Prostate gland (tissue), 2 donors: ENCODE measurements at regions not wholly inside any gene's neighbourhood (a gene's known extent, or its start where the extent isn't known, plus 50 kb on each side); places are given as distances from the start of the nearest gene placed in this dataset.

Experiments
- DNase-seq: peaks from one replicate; pipeline ENCODE4 v3.0.0-alpha.2; 2019; ENCODE audit warnings: low spot score
- H3K27ac ChIP-seq, 2 donors: fragments of 200-600 bp; sonication (generic); 2 replicates each; pipeline ENCODE4 v1.5.1; 2017 to 2019
- H3K27me3 ChIP-seq: fragments of 200-600 bp; sonication (generic); replicated peaks from 2 replicates; pipeline ENCODE4 v1.5.1; 2019; ENCODE audit not compliant: insufficient read depth
- H3K36me3 ChIP-seq, 2 donors: fragments of 200-600 bp; sonication (generic); 1 replicate in 1 of 2; 2 replicates in 1 of 2; pipeline versions ENCODE4 v1.5.1 to v1.8.1; 2017 to 2019
- H3K4me1 ChIP-seq: fragments of 200-600 bp; sonication (generic); replicated peaks from 2 replicates; pipeline ENCODE4 v1.5.1; 2019
- H3K4me3 ChIP-seq, 2 donors: fragments of 200-600 bp; sonication (generic); 2 replicates each; pipeline ENCODE4 v1.5.1; 2017 to 2019
- H3K9me3 ChIP-seq: fragments of 200-600 bp; sonication (generic); 2 replicates; pipeline ENCODE4 v1.5.1; 2017
- CTCF ChIP-seq, 4 experiments: fragments of 200-600 bp in 2 of 4; fragments of 450-650 bp in 2 of 4; sonication (generic) in 2 of 4; IDR thresholded peaks; 1 replicate in 3 of 4; 2 replicates in 1 of 4; pipeline ENCODE4 v1.5.1; 2016 to 2019; ENCODE audit warnings: antibody characterized with exemption in 4 of 4, mild to moderate bottlenecking in 2 of 4, moderate library complexity in 2 of 4
- POLR2A ChIP-seq: fragments of 450-650 bp; IDR thresholded peaks from one replicate; pipeline ENCODE4 v1.6.1; 2016; ENCODE audit warnings: antibody characterized with exemption, mild to moderate bottlenecking
- POLR2AphosphoS5 ChIP-seq: sonication (generic); formaldehyde crosslinking; IDR thresholded peaks from one replicate; pipeline ENCODE4 v1.6.1; 2017; ENCODE audit warnings: antibody characterized with exemption
- WGBS: methylation state at CpG from one replicate; pipeline ENCODE4 v1.1.5; 2018; 5-methylcytosine and 5-hydroxymethylcytosine counted together
- intact Hi-C: fragments of 100-400 bp; cut with DNase I; formaldehyde crosslinking; loops from one replicate; pipeline ENCODE4 v1.14.2; 2022

- intact Hi-C loops, result no loop called here
- DNase-seq, result no peak
- 65% methylated on average over 3 of the region's 3 CpGs for WGBS
- no peaks in the 10 kb centered on the region for H3K36me3 ChIP-seq
- no peak overlapping the region for H3K27ac ChIP-seq
- no peaks in the 10 kb centered on the region for H3K9me3 ChIP-seq
- H3K4me3 ChIP-seq, result no peak overlapping the region
- H3K4me1 ChIP-seq, result no peaks in the 10 kb centered on the region
- TF ChIP-seq CTCF (IDR thresholded peaks at IDR 0.05) (no peak), POLR2A (no peak), POLR2AphosphoS5 (no peak)
- H3K27me3 ChIP-seq, result no peaks in the 10 kb centered on the region
These were observed 1582.4 kb downstream of the PCDH18 start for GRCh38 chr4:135949931-135950330.

- H3K9me3 ChIP-seq, result no peaks in the 10 kb centered on the region
- H3K36me3 ChIP-seq, result no peaks in the 10 kb centered on the region
- WGBS, result 63% methylated on average over 1 of the region's 1 CpG
- no peak overlapping the region for H3K4me3 ChIP-seq
- no peaks in the 10 kb centered on the region for H3K4me1 ChIP-seq
- no peak for DNase-seq
- TF ChIP-seq CTCF (IDR thresholded peaks at IDR 0.05), result no peak
- no peak for TF ChIP-seq POLR2AphosphoS5
- no peak for TF ChIP-seq POLR2A
- H3K27me3 ChIP-seq, result no peaks in the 10 kb centered on the region
- intact Hi-C loops, result no loop called here
- no peak overlapping the region for H3K27ac ChIP-seq
These were observed 1583.5 kb downstream of the PCDH18 start for GRCh38 chr4:135948797-135949196.

DNA sequence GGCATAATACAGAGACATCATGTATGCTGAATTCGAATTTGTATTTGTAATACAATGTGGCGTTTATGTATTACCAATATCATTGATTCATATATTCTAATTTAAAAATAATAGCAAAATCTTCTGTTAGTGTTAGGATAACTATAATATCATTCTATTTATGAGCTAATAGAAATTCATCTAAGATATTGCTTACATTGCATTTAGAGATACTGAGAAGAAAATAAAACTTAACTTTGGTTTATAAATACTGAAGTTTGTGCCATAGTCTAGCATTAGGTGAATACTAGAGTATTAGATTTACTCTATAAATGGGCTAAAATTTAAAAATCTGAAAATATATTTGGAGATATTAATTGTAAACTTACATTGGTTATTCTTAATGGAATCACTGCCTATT is 1590.6 kb downstream of the PCDH18 start:
- Histone ChIP-seq H3K27me3 (no peaks in the 10 kb centered on the region), H3K36me3 (no peaks in the 10 kb centered on the region), H3K9me3 (no peaks in the 10 kb centered on the region), H3K27ac (no peak overlapping the region), H3K4me1 (no peaks in the 10 kb centered on the region), H3K4me3 (no peak overlapping the region)
- WGBS, result 100% methylated on average over 2 of the region's 2 CpGs
- DNase-seq, result no peak
- intact Hi-C loops, result no loop called here
- no peak for TF ChIP-seq CTCF (IDR thresholded peaks at IDR 0.05)
- no peak for TF ChIP-seq POLR2AphosphoS5
- no peak for TF ChIP-seq POLR2A

GRCh38 chr4:135934026-135934425 is 1598.3 kb downstream of the PCDH18 start:
- H3K9me3 ChIP-seq, result no peaks in the 10 kb centered on the region
- intact Hi-C loops, result no loop called here
- no peak overlapping the region for H3K27ac ChIP-seq
- WGBS, result 70% methylated on average over 1 of the region's 1 CpG
- TF ChIP-seq CTCF (IDR thresholded peaks at IDR 0.05) (no peak), POLR2A (no peak)
- no peaks in the 10 kb centered on the region for H3K4me1 ChIP-seq
- no peak for DNase-seq
- H3K36me3 ChIP-seq, result no peaks in the 10 kb centered on the region
- H3K4me3 ChIP-seq, result no peak overlapping the region
- H3K27me3 ChIP-seq, result no peaks in the 10 kb centered on the region

GRCh38 chr4:135927651-135928050 is 1604.6 kb downstream of the PCDH18 start:
- DNase-seq, result no peak
- no peak overlapping the region for H3K27ac ChIP-seq
- intact Hi-C loops, result no loop called here
- TF ChIP-seq POLR2A, result no peak
- TF ChIP-seq POLR2AphosphoS5, result no peak
- TF ChIP-seq CTCF (IDR thresholded peaks at IDR 0.05), result no peak
- H3K4me3 ChIP-seq, result no peak overlapping the region
- no peaks in the 10 kb centered on the region for H3K9me3 ChIP-seq
- no peaks in the 10 kb centered on the region for H3K4me1 ChIP-seq
- no peaks in the 10 kb centered on the region for H3K36me3 ChIP-seq
- no peaks in the 10 kb centered on the region for H3K27me3 ChIP-seq
